ENCODE measurements at regions not wholly inside any gene's neighbourhood (a gene's known extent, or its start where the extent isn't known, plus 50 kb on each side); places are given as distances from the start of the nearest gene placed in this dataset.

DNA sequence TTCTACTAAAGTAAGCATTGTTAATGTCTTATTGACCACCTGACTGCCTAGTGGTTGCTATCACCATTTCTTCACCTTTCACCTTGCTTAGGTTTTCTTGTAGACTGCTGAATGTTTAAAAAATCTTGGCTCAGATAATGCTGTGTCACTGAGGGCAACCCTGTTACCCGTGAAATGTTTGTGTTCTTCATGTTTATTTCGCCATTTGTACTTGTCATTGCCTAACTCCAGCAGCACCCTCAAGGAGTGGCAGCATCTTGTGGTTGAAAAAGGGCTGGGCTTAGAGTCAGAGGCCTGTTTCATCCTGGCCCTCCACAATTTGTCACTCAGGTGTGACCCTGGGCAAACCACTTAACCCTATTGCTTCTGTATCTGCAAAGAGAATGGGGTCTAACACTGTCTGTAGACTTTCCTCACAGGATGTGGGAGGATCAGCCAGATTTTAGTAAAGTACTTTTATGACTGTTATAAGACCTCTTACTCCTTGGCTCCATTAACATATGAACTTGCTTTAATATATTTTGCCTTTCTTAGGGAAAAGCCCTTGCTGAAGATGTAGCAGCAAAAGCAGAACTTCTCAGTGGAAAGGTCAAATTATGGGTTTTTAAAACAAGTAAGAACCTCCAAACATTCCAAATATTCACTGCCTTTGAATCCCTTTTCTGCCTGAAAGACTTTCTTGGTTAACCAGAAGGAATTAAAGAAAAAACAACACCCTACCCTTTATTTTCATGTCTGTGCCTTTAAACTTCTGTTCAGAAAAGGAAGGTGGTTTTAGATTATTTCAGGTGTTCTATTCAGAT is 154.5 kb upstream of the C11orf87 start:
- no peak for TF ChIP-seq EZH2 (IDR thresholded peaks at IDR 0.05; ENCODE audit: borderline replicate concordance, low read depth, low read length, severe bottlenecking)
- TF ChIP-seq, protein P1, sequence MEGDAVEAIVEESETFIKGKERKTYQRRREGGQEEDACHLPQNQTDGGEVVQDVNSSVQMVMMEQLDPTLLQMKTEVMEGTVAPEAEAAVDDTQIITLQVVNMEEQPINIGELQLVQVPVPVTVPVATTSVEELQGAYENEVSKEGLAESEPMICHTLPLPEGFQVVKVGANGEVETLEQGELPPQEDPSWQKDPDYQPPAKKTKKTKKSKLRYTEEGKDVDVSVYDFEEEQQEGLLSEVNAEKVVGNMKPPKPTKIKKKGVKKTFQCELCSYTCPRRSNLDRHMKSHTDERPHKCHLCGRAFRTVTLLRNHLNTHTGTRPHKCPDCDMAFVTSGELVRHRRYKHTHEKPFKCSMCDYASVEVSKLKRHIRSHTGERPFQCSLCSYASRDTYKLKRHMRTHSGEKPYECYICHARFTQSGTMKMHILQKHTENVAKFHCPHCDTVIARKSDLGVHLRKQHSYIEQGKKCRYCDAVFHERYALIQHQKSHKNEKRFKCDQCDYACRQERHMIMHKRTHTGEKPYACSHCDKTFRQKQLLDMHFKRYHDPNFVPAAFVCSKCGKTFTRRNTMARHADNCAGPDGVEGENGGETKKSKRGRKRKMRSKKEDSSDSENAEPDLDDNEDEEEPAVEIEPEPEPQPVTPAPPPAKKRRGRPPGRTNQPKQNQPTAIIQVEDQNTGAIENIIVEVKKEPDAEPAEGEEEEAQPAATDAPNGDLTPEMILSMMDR (IDR thresholded peaks at IDR 0.05; ENCODE audit: borderline replicate concordance, extremely low read depth, low read length, poor library complexity, severe bottlenecking), result no peak
